K562 (cell line): ENCODE measurements at regions not wholly inside any gene's neighbourhood (a gene's known extent, or its start where the extent isn't known, plus 50 kb on each side); places are given as distances from the start of the nearest gene placed in this dataset.

Experiments
- ATAC-seq: fragments of 200-7000 bp; cut with Tn5 transposase; 3 replicates; pipeline ENCODE4 v1.9.1; 2020; ENCODE audit warnings: moderate library complexity
- BruUV-seq: library from RNA; stranded (reverse); fragments of 400-500 nt; replicated peaks from 2 replicates; lab custom pipeline; 2021; lab: Mats Ljungman, UMichigan
- CTCF ChIA-PET: fragments of 300-600 bp; formaldehyde crosslinking; extraction: SDS; loops from one replicate; lab custom pipeline; 2021; ENCODE audit warnings: low intra/inter-chr PET ratio; lab: Yijun Ruan, JAX
- POLR2A ChIA-PET: fragments of 300-600, 350-650 bp; sonication (Branson Sonifier 250); formaldehyde crosslinking; extraction: SDS; loops from one replicate; lab custom pipeline; 2021; ENCODE audit warnings: antibody characterized with exemption, inconsistent platforms; lab: Yijun Ruan, JAX
- DNase-seq, 4 experiments: peaks; one replicate each; pipeline versions ENCODE4 v3.0.0 to v3.0.0-alpha.2; 2011 to 2018; ENCODE audit warnings: low spot score in 3 of 4, mixed read lengths in 3 of 4; ENCODE audit errors: extremely low read depth in 1 of 4
- FAIRE-seq: peaks from 2 replicates; lab custom pipeline; 2011; peaks lifted over from hg19 to GRCh38; lab: Jason Lieb, UNC
- H2AFZ ChIP-seq: 2 replicates; pipeline ENCODE4 v1.6.0; 2011; ENCODE audit warnings: low read depth, low read length, control low read depth, inconsistent platforms
- H3K27ac ChIP-seq: fragments of 200-600 bp; 3 replicates; pipeline ENCODE4 v1.8.0; 2011; ENCODE audit warnings: low read depth, mild to moderate bottlenecking, control low read depth, inconsistent platforms, low read length, moderate library complexity, mixed read lengths; ENCODE audit errors: extremely low read depth
- H3K27me3 ChIP-seq, 2 experiments: fragments of 300-600 bp in 1 of 2; 2 replicates in 1 of 2; 3 replicates in 1 of 2; pipeline versions ENCODE4 v1.6.0 to v1.8.0; 2011; ENCODE audit warnings: inconsistent platforms in 2 of 2, low read length in 2 of 2, mild to moderate bottlenecking in 1 of 2, mixed read lengths in 1 of 2, moderate library complexity in 1 of 2; ENCODE audit not compliant: control insufficient read depth in 2 of 2, insufficient read depth in 2 of 2
- H3K36me3 ChIP-seq: fragments of 300-600 bp; 3 replicates; pipeline ENCODE4 v1.8.0; 2011; ENCODE audit warnings: mild to moderate bottlenecking, low read length, inconsistent platforms; ENCODE audit not compliant: control insufficient read depth, insufficient read depth
- H3K4me1 ChIP-seq, 2 experiments: fragments of 200-600 bp in 1 of 2; replicated peaks in 1 of 2; 2 replicates in 1 of 2; 3 replicates in 1 of 2; pipeline versions ENCODE4 v1.5.1 to v1.8.0; 2011; ENCODE audit warnings: inconsistent platforms in 2 of 2, low read length in 2 of 2, mild to moderate bottlenecking in 1 of 2, mixed read lengths in 1 of 2, moderate library complexity in 1 of 2; ENCODE audit not compliant: control insufficient read depth in 2 of 2, insufficient read depth in 2 of 2
- H3K4me2 ChIP-seq: 2 replicates; pipeline ENCODE4 v1.6.1; 2011; ENCODE audit warnings: low read length, control low read depth, inconsistent platforms, mixed read lengths; ENCODE audit not compliant: insufficient read depth
- H3K4me3 ChIP-seq: fragments of 200-600 bp; sonication (generic), shearing (Covaris generic); 2 replicates; pipeline ENCODE4 v1.5.1; 2016; ENCODE audit warnings: control low read depth, inconsistent platforms
- H3K79me2 ChIP-seq: fragments of 200-600 bp; 3 replicates; pipeline ENCODE4 v1.8.0; 2011; ENCODE audit warnings: low read length, inconsistent platforms; ENCODE audit not compliant: control insufficient read depth, insufficient read depth
- H3K9ac ChIP-seq, 2 experiments: 2 replicates each; pipeline versions ENCODE4 v1.6.0 to v1.6.1; 2011; ENCODE audit warnings: low read depth in 2 of 2, low read length in 2 of 2, control low read depth in 1 of 2, inconsistent platforms in 1 of 2, mild to moderate bottlenecking in 1 of 2, mixed read lengths in 1 of 2; ENCODE audit not compliant: insufficient read depth in 1 of 2
- H3K9me1 ChIP-seq: one replicate; pipeline ENCODE4 v1.6.0; 2011; ENCODE audit warnings: inconsistent platforms, mild to moderate bottlenecking, low read length, moderate library complexity; ENCODE audit not compliant: control insufficient read depth, insufficient read depth
- H3K9me3 ChIP-seq: replicated peaks from 2 replicates; pipeline ENCODE4 v1.5.1; 2011; ENCODE audit warnings: low read depth, low read length, inconsistent platforms; ENCODE audit not compliant: control insufficient read depth, insufficient read depth
- H4K20me1 ChIP-seq: replicated peaks from 2 replicates; pipeline ENCODE4 v1.6.1; 2011; ENCODE audit warnings: low read length, inconsistent platforms, mixed read lengths; ENCODE audit not compliant: control insufficient read depth, insufficient read depth
- CBX2 ChIP-seq: fragments of 200-600 bp; sonication (generic); IDR thresholded peaks from one replicate; pipeline ENCODE4 v1.6.1; 2012; ENCODE audit warnings: mild to moderate bottlenecking, low read length, inconsistent platforms; ENCODE audit not compliant: insufficient read depth, poor library complexity, severe bottlenecking
- CHD4 ChIP-seq: fragments of 200-600 bp; sonication (generic); IDR thresholded peaks from 3 replicates; pipeline ENCODE4 v1.6.1; 2012; ENCODE audit warnings: low read depth, mild to moderate bottlenecking, mixed read lengths, low read length, inconsistent platforms; ENCODE audit not compliant: insufficient read depth, insufficient replicate concordance, poor library complexity, severe bottlenecking
- CREBBP ChIP-seq: IDR thresholded peaks from one replicate; pipeline ENCODE4 v1.6.1; 2012; ENCODE audit warnings: low read depth, mild to moderate bottlenecking, control low read depth, inconsistent platforms, low read length
- HNRNPLL ChIP-seq: fragments of 200-400 bp; formaldehyde crosslinking; IDR thresholded peaks from 2 replicates; pipeline ENCODE4 v1.6.1; 2017; ENCODE audit warnings: low read length, low read depth, mild to moderate bottlenecking; ENCODE audit not compliant: poor library complexity, severe bottlenecking
- NFIX ChIP-seq: fragments of 250-450 bp; sonication (Bioruptor Pico); IDR thresholded peaks from 2 replicates; pipeline ENCODE4 v1.4.0; 2020; ENCODE audit warnings: low read depth, mild to moderate bottlenecking, moderate library complexity
- NR2C1 ChIP-seq, 2 experiments: fragments of 450-650 bp; IDR thresholded peaks; 2 replicates each; pipeline ENCODE4 v1.6.1; 2017; ENCODE audit warnings: mild to moderate bottlenecking in 2 of 2, antibody characterized with exemption in 1 of 2, inconsistent platforms in 1 of 2, missing compliant biosample characterization in 1 of 2, missing genetic modification characterization in 1 of 2
- NR4A1 ChIP-seq, 2 experiments: fragments of 250-450 bp in 1 of 2; fragments of 450-650 bp in 1 of 2; sonication (Bioruptor Pico) in 1 of 2; IDR thresholded peaks; 2 replicates each; pipeline versions ENCODE4 v1.4.0 to v1.6.1; 2016 to 2020; ENCODE audit warnings: mild to moderate bottlenecking in 2 of 2, missing compliant biosample characterization in 1 of 2, missing genetic modification characterization in 1 of 2, moderate library complexity in 1 of 2
- RNF2 ChIP-seq: sonication (generic); IDR thresholded peaks from 2 replicates; pipeline ENCODE4 v1.6.1; 2016
- SREBF2 ChIP-seq: sonication (generic); formaldehyde crosslinking; IDR thresholded peaks from 2 replicates; pipeline ENCODE4 v1.4.0; 2020; ENCODE audit warnings: mild to moderate bottlenecking, missing genetic modification reagents
- SRSF1 ChIP-seq: fragments of 200-400 bp; formaldehyde crosslinking; IDR thresholded peaks from 2 replicates; pipeline ENCODE4 v1.6.1; 2017; ENCODE audit warnings: mild to moderate bottlenecking, low read depth, low read length, moderate library complexity
- TGIF2 ChIP-seq: sonication (generic); formaldehyde crosslinking; IDR thresholded peaks from 2 replicates; pipeline ENCODE4 v1.8.1; 2022; ENCODE audit warnings: mild to moderate bottlenecking, missing genetic modification reagents, moderate library complexity
- ZFP36 ChIP-seq: fragments of 150-350 bp; IDR thresholded peaks from 2 replicates; pipeline ENCODE4 v1.6.1; 2018; ENCODE audit warnings: low read length, low read depth; ENCODE audit not compliant: partially characterized antibody
- WGBS: fragments of 100-300 bp; shearing (Covaris generic); methylation state at CpG from one replicate; pipeline ENCODE4 v1.1.6; 2016; ENCODE audit warnings: low coverage, mixed read lengths; ENCODE audit not compliant: insufficient coverage; ENCODE audit errors: missing lambda C conversion rate; 5-methylcytosine and 5-hydroxymethylcytosine counted together
- in situ Hi-C: fragments of 300-500 bp; cut with MboI; formaldehyde crosslinking; loops from 4 replicates; pipeline ENCODE4 v1.15.0; 2018; ENCODE audit warnings: inconsistent platforms, mixed read lengths
- intact Hi-C: fragments of 100-400 bp; cut with micrococcal nuclease; formaldehyde crosslinking; loops from 2 replicates; pipeline ENCODE4 v1.14.2; 2022
- TF ChIP-seq, protein P1 (sequence below): fragments of 450-650 bp; IDR thresholded peaks from 2 replicates; pipeline ENCODE4 v1.6.1; 2014; ENCODE audit warnings: low read depth, mild to moderate bottlenecking, moderate library complexity, borderline replicate concordance

DNA sequence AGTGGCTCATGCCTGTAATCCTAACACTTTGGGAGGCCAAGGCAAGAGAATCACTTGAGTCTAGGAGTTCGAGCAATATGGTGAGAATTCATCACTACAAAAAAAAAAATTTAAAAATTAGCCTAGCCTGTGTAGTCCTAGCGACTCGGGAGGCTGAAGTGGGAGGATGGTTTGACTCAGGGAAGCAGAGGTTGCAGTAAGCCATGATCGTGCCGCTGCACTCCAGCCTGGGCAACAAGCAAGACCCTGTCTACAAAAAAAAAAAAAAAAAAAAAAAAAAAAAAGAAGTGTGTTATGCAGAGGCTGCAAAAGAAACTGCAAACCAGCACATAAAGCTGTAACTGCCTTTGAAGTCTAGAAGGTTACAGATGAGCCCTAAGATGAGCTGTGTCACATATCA lies 116.9 kb upstream of the SLC1A3 start (continued):
- no peak for TF ChIP-seq CREBBP
- TF ChIP-seq HNRNPLL, result no peak

DNA sequence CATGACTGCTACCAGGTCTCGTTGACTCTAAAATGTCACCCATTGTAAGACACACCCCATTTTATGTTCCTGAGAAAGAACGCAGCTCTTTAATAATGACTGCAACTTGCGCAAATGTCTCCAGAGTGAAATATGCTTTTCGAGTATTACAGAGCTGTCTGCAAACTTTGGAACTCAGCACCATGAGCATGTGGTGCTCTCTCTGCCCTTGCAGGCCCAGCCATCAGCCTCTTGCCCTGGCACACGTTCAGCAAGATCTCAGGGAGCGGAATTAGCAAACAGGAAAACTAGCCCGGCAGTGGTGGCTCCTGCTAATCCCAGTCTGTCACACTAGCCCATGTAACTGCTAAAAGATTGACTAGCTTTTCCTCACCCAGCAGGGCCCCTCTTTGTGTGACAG lies 114.5 kb upstream of the SLC1A3 start:
- ChIA-PET POLR2A (interaction anchor here (0.6 to 1.1 kb wide), 3 partner anchors 13 to 78 kb away, joined by 3 read pairs; no protein-coding TSS in a partner anchor), CTCF (interaction anchor here (0.6 kb wide), 1 partner anchor 131 kb away, joined by 3 read pairs; no protein-coding TSS in a partner anchor)
- Histone ChIP-seq H3K9ac (no peak overlapping the region), H3K36me3 (no peaks in the 10 kb centered on the region), H3K9me1 (no peaks in the 10 kb centered on the region), H3K9me3 (no peaks in the 10 kb centered on the region), H2AFZ (peak overlapping the region; percentile 52; the same call in 1 of the 2 replicates), H3K4me1 (no peaks in the 10 kb centered on the region; a peak in 1 of 5 replicates), H3K4me2 (no peak overlapping the region), H3K27me3 (peaks cover 0 to 8% of the 10 kb centered on the region in 2 experiments; a peak in 1 of 5 replicates), H3K79me2 (no peaks in the 10 kb centered on the region), H3K27ac (no peak overlapping the region), H4K20me1 (no peaks in the 10 kb centered on the region), H3K4me3 (no peak overlapping the region)
- WGBS, result 24% methylated on average over 7 of the region's 7 CpGs
- ATAC-seq (no peak), DNase-seq (no peak), FAIRE-seq (no peak)
- TF ChIP-seq TGIF2 (CRISPR knock-in tag) (no peak), CBX2 (no peak), NR2C1 (IDR thresholded peaks at IDR 0.05) (no peak), NR2C1 (tag; IDR thresholded peaks at IDR 0.05) (no peak), NR4A1 (CRISPR knock-in tag; IDR thresholded peaks at IDR 0.05) (no peak), NR4A1 (tag; IDR thresholded peaks at IDR 0.05) (no peak), RNF2 (no peak), SRSF1 (no peak), SREBF2 (no peak), NFIX (no peak), CHD4 (no peak), ZFP36 (no peak)
- TF ChIP-seq, protein P1, sequence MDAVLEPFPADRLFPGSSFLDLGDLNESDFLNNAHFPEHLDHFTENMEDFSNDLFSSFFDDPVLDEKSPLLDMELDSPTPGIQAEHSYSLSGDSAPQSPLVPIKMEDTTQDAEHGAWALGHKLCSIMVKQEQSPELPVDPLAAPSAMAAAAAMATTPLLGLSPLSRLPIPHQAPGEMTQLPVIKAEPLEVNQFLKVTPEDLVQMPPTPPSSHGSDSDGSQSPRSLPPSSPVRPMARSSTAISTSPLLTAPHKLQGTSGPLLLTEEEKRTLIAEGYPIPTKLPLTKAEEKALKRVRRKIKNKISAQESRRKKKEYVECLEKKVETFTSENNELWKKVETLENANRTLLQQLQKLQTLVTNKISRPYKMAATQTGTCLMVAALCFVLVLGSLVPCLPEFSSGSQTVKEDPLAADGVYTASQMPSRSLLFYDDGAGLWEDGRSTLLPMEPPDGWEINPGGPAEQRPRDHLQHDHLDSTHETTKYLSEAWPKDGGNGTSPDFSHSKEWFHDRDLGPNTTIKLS, result no peak
- in situ Hi-C loops, result no loop called here
- intact Hi-C loops, result no loop called here
- no TSS peak for BruUV-seq
